ENCODE measurements at regions not wholly inside any gene's neighbourhood (a gene's known extent, or its start where the extent isn't known, plus 50 kb on each side); places are given as distances from the start of the nearest gene placed in this dataset.

DNA sequence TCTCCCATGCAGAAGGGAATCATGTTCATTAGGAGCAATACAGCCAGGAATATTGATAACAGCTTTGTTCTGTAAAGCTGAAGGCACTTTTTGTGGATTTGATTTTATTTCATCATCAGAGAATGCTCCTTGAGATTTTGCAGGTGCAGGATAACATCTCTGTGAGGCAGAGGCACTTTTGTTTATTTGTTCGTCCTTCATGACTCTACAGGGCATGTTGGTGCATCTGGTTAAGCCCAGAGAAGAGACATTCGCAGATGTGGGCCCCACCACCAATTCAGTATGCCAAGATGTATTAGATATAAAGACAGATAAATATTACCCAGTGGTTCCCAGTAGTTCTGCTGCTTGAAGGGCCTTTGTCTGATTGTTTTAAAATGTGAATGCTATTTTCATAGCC is 368.1 kb upstream of the SEMA6D start:
- H3K27me3 Mint-ChIP-seq (ENCODE audit: low read depth), result no peaks in the 10 kb centered on the region
- H3K9me3 ChIP-seq (ENCODE audit: control insufficient read depth, low read depth, low read length), result no peaks in the 10 kb centered on the region
- no peaks in the 10 kb centered on the region for H3K36me3 Mint-ChIP-seq (ENCODE audit: insufficient read depth in 1 of 3, low read depth in 3 of 3)

More for the DNA sequence above, 368.1 kb upstream of the SEMA6D start:
- Histone ChIP-seq H3K4me2 (ENCODE audit: insufficient read depth, insufficient read length, low read length) (no peak overlapping the region), H3K4ac (ENCODE audit: low read depth, low read length) (no peak overlapping the region), H2BK20ac (ENCODE audit: low read depth, low read length, poor library complexity, severe bottlenecking) (no peak overlapping the region), H3K4me1 (ENCODE audit: insufficient read depth, low read length) (no peaks in the 10 kb centered on the region), H2AK5ac (ENCODE audit: insufficient read length, low read length) (no peak overlapping the region), H2BK12ac (ENCODE audit: insufficient read length, low read depth, low read length) (no peak overlapping the region), H4K91ac (ENCODE audit: insufficient read length, low read depth, low read length) (no peak overlapping the region), H3T11ph (ENCODE audit: low read length) (no peak overlapping the region), H2BK120ac (ENCODE audit: low read depth, low read length, poor library complexity, severe bottlenecking) (no peak overlapping the region), H3K56ac (ENCODE audit: insufficient read length, low read depth, low read length) (no peak overlapping the region), H4K8ac (replicated peaks; ENCODE audit: insufficient read length, low read depth, low read length) (no peak overlapping the region), H4K5ac (ENCODE audit: insufficient read length, low read depth, low read length) (no peak overlapping the region), H3K23ac (ENCODE audit: insufficient read length, low read depth, low read length) (no peak overlapping the region), H3K79me2 (ENCODE audit: insufficient read depth, low read length) (no peaks in the 10 kb centered on the region), H3K27me3 (ENCODE audit: insufficient read depth, low read length) (no peaks in the 10 kb centered on the region), H3K79me1 (ENCODE audit: insufficient read depth, low read depth, low read length, poor library complexity, severe bottlenecking) (no peaks in the 10 kb centered on the region), H3K14ac (ENCODE audit: insufficient read depth, low read length) (no peak overlapping the region), H2BK15ac (ENCODE audit: low read depth, low read length) (no peak overlapping the region), H3K18ac (ENCODE audit: insufficient read length, low read depth, low read length) (no peak overlapping the region), H3K23me2 (ENCODE audit: insufficient read length, low read depth, low read length, poor library complexity, severe bottlenecking) (no peaks in the 10 kb centered on the region), H3K9ac (ENCODE audit: extremely low read depth, insufficient read length, low read length) (no peak overlapping the region), H3K27ac (ENCODE audit: insufficient read length, low read depth, low read length) (no peak overlapping the region), H2BK5ac (ENCODE audit: insufficient read length, low read length) (no peak overlapping the region), H4K20me1 (ENCODE audit: control insufficient read depth, insufficient read depth, insufficient read length) (no peaks in the 10 kb centered on the region), H2AFZ (ENCODE audit: low read length) (no peak overlapping the region)
- Mint-ChIP-seq H3K4me3 (no peak overlapping the region), H3K9me3 (peaks cover 2 to 3% of the 10 kb centered on the region in 2 experiments; a peak in 2 of 5 replicates), H3K4me1 (peaks cover 4 to 6% of the 10 kb centered on the region in 2 experiments; a peak in 3 of 4 replicates), H3K27ac (no peak overlapping the region)
- DNase-seq, result no peak
- TF ChIP-seq, protein P1, sequence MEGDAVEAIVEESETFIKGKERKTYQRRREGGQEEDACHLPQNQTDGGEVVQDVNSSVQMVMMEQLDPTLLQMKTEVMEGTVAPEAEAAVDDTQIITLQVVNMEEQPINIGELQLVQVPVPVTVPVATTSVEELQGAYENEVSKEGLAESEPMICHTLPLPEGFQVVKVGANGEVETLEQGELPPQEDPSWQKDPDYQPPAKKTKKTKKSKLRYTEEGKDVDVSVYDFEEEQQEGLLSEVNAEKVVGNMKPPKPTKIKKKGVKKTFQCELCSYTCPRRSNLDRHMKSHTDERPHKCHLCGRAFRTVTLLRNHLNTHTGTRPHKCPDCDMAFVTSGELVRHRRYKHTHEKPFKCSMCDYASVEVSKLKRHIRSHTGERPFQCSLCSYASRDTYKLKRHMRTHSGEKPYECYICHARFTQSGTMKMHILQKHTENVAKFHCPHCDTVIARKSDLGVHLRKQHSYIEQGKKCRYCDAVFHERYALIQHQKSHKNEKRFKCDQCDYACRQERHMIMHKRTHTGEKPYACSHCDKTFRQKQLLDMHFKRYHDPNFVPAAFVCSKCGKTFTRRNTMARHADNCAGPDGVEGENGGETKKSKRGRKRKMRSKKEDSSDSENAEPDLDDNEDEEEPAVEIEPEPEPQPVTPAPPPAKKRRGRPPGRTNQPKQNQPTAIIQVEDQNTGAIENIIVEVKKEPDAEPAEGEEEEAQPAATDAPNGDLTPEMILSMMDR (conservative IDR thresholded peaks at IDR 0.05), result no peak
- WGBS (ENCODE audit: extremely low coverage, insufficient read length, low lambda C conversion rate), result no CpG with 5 or more reads among the region's 2 CpGs

Measured in H9 (cell line).